HepG2 (cell line): ENCODE measurements at regions not wholly inside any gene's neighbourhood (a gene's known extent, or its start where the extent isn't known, plus 50 kb on each side); places are given as distances from the start of the nearest gene placed in this dataset.

Experiments
- ATAC-seq: fragments of 200-7000 bp; cut with Tn5 transposase; 3 replicates; pipeline ENCODE4 v1.9.1; 2020; ENCODE audit warnings: mild to moderate bottlenecking, moderate library complexity
- BruUV-seq: library from RNA; stranded (reverse); fragments of 400-500 nt; replicated peaks from 2 replicates; lab custom pipeline; 2021; lab: Mats Ljungman, UMichigan
- CTCF ChIA-PET: fragments of 300-600 bp; formaldehyde crosslinking; extraction: SDS; loops from one replicate; lab custom pipeline; 2021; ENCODE audit warnings: low total read pairs, inconsistent platforms, low intra/inter-chr PET ratio; lab: Yijun Ruan, JAX
- POLR2A ChIA-PET: fragments of 350-600 bp; sonication (Branson Sonifier 250); formaldehyde crosslinking; loops from one replicate; lab custom pipeline; 2020; ENCODE audit warnings: antibody characterized with exemption, inconsistent platforms; lab: Yijun Ruan, JAX
- DNase-seq: peaks from one replicate; pipeline ENCODE4 v3.0.0-alpha.2; 2015; ENCODE audit warnings: low spot score
- FAIRE-seq: peaks from 3 replicates; lab custom pipeline; 2011; peaks lifted over from hg19 to GRCh38; lab: Jason Lieb, UNC
- H2AFZ ChIP-seq: one replicate; pipeline ENCODE4 v1.6.1; 2011; ENCODE audit warnings: low read length, inconsistent platforms
- H3K27ac ChIP-seq: fragments of 300-600 bp; 3 replicates; pipeline ENCODE4 v1.8.0; 2011; ENCODE audit warnings: mixed run types, mild to moderate bottlenecking, mixed read lengths, low read length, inconsistent platforms; ENCODE audit not compliant: insufficient read depth; ENCODE audit errors: extremely low read length
- H3K27me3 ChIP-seq, 2 experiments: fragments of 200-600 bp in 1 of 2; 2 replicates in 1 of 2; 3 replicates in 1 of 2; pipeline versions ENCODE4 v1.6.0 to v1.8.0; 2011; ENCODE audit warnings: low read length in 2 of 2, mild to moderate bottlenecking in 2 of 2, moderate library complexity in 2 of 2, inconsistent platforms in 1 of 2; ENCODE audit not compliant: insufficient read depth in 2 of 2, control insufficient read depth in 1 of 2
- H3K36me3 ChIP-seq, 2 experiments: fragments of 200-600 bp in 1 of 2; replicated peaks in 1 of 2; 2 replicates in 1 of 2; 3 replicates in 1 of 2; pipeline versions ENCODE4 v1.5.1 to v1.8.0; 2011; ENCODE audit warnings: low read length in 2 of 2, inconsistent platforms in 1 of 2; ENCODE audit not compliant: insufficient read depth in 2 of 2, control insufficient read depth in 1 of 2
- H3K4me1 ChIP-seq: 2 replicates; pipeline ENCODE4 v1.5.1; 2012; ENCODE audit warnings: low read length, inconsistent platforms; ENCODE audit not compliant: insufficient read depth
- H3K4me2 ChIP-seq: 2 replicates; pipeline ENCODE4 v1.6.0; 2011; ENCODE audit warnings: low read depth, low read length, inconsistent platforms
- H3K4me3 ChIP-seq, 3 experiments: fragments of 200-600 bp in 1 of 3; sonication (generic), shearing (Covaris generic) in 1 of 3; replicated peaks in 1 of 3; 2 replicates each; pipeline ENCODE4 v1.5.1; 2011 to 2016; ENCODE audit warnings: low read length in 3 of 3, inconsistent platforms in 2 of 3, low read depth in 2 of 3, mild to moderate bottlenecking in 2 of 3, control low read depth in 1 of 3, mixed read lengths in 1 of 3; ENCODE audit not compliant: insufficient read depth in 1 of 3
- H3K79me2 ChIP-seq: one replicate; pipeline ENCODE4 v1.6.1; 2011; ENCODE audit warnings: low read length, inconsistent platforms; ENCODE audit not compliant: insufficient read depth
- H3K9ac ChIP-seq: 2 replicates; pipeline ENCODE4 v1.6.0; 2011; ENCODE audit warnings: mild to moderate bottlenecking, low read depth, low read length, inconsistent platforms; ENCODE audit not compliant: insufficient read depth
- H3K9me3 ChIP-seq: 2 replicates; pipeline ENCODE4 v1.5.1; 2012; ENCODE audit warnings: mild to moderate bottlenecking, low read length
- H4K20me1 ChIP-seq: 2 replicates; pipeline ENCODE4 v1.6.0; 2011; ENCODE audit warnings: inconsistent platforms, mild to moderate bottlenecking, low read length, moderate library complexity; ENCODE audit not compliant: insufficient read depth
- ASH2L ChIP-seq: fragments of 300-600, 200-600 bp; sonication (generic); IDR thresholded peaks from 2 replicates; pipeline ENCODE4 v1.7.0; 2017; ENCODE audit warnings: low read depth, mild to moderate bottlenecking, moderate library complexity, mixed read lengths, low read length; ENCODE audit not compliant: insufficient read length
- CCDC6 ChIP-seq: sonication (generic); formaldehyde crosslinking; IDR thresholded peaks from 2 replicates; pipeline ENCODE4 v1.8.1; 2022; ENCODE audit warnings: mild to moderate bottlenecking, missing genetic modification reagents, moderate library complexity
- CREB1 ChIP-seq, 2 experiments: fragments of 450-650 bp in 1 of 2; IDR thresholded peaks; 2 replicates each; pipeline ENCODE4 v1.6.1; 2016 to 2017; ENCODE audit warnings: control low read depth in 1 of 2, mild to moderate bottlenecking in 1 of 2, missing compliant biosample characterization in 1 of 2, missing genetic modification characterization in 1 of 2
- DMAP1 ChIP-seq: IDR thresholded peaks from 2 replicates; pipeline ENCODE4 v1.6.1; 2016
- EED ChIP-seq: sonication (generic); formaldehyde crosslinking; IDR thresholded peaks from 2 replicates; pipeline ENCODE4 v1.5.0; 2020; ENCODE audit warnings: mild to moderate bottlenecking, missing genetic modification reagents
- KAT7 ChIP-seq: IDR thresholded peaks from 2 replicates; pipeline ENCODE4 v1.6.1; 2018; ENCODE audit warnings: borderline replicate concordance, missing compliant biosample characterization
- MBNL3 ChIP-seq: fragments of 250-450 bp; sonication (Bioruptor Pico); conservative IDR thresholded peaks from 2 replicates; pipeline ENCODE4 v1.8.0; 2022; ENCODE audit warnings: mild to moderate bottlenecking, inconsistent platforms
- NFYB ChIP-seq: sonication (generic); formaldehyde crosslinking; IDR thresholded peaks from 2 replicates; pipeline ENCODE4 v1.4.0; 2020; ENCODE audit warnings: missing genetic modification reagents
- NR2F1 ChIP-seq, 2 experiments: fragments of 450-650 bp in 1 of 2; formaldehyde crosslinking in 1 of 2; IDR thresholded peaks; 2 replicates each; pipeline versions ENCODE4 v1.5.0 to v1.6.1; 2016 to 2020; ENCODE audit warnings: mild to moderate bottlenecking in 1 of 2, missing compliant biosample characterization in 1 of 2, missing genetic modification reagents in 1 of 2, moderate library complexity in 1 of 2
- SNAPC2 ChIP-seq: sonication (generic); formaldehyde crosslinking; IDR thresholded peaks from 2 replicates; pipeline ENCODE4 v1.8.1; 2022; ENCODE audit warnings: mild to moderate bottlenecking, missing genetic modification reagents
- SNAPC4 ChIP-seq: sonication (generic); formaldehyde crosslinking; IDR thresholded peaks from 2 replicates; pipeline ENCODE4 v1.4.0; 2020; ENCODE audit warnings: mild to moderate bottlenecking, missing genetic modification reagents
- SNAPC5 ChIP-seq: sonication (generic); formaldehyde crosslinking; IDR thresholded peaks from 2 replicates; pipeline ENCODE4 v1.8.1; 2023; ENCODE audit warnings: mild to moderate bottlenecking, missing genetic modification reagents, borderline replicate concordance
- SP1 ChIP-seq, 2 experiments: fragments of 450-650 bp in 1 of 2; sonication (generic) in 1 of 2; formaldehyde crosslinking in 1 of 2; IDR thresholded peaks; 2 replicates each; pipeline versions ENCODE4 v1.4.0 to v1.6.1; 2016 to 2020; ENCODE audit warnings: missing genetic modification reagents in 1 of 2
- TMF1 ChIP-seq: sonication (generic); formaldehyde crosslinking; IDR thresholded peaks from 2 replicates; pipeline ENCODE4 v1.8.1; 2022; ENCODE audit warnings: low read depth, missing genetic modification reagents
- ZKSCAN1 ChIP-seq: fragments of 150-350 bp; IDR thresholded peaks from 2 replicates; pipeline ENCODE4 v1.6.1; 2014; ENCODE audit warnings: low read length
- ZNF770 ChIP-seq: sonication (generic); formaldehyde crosslinking; IDR thresholded peaks from 2 replicates; pipeline ENCODE4 v1.5.0; 2020; ENCODE audit warnings: mild to moderate bottlenecking, missing genetic modification reagents
- WGBS: methylation state at CpG from one replicate; pipeline ENCODE4 v1.1.6; 2017; ENCODE audit warnings: low lambda C conversion rate; 5-methylcytosine and 5-hydroxymethylcytosine counted together
- in situ Hi-C: cut with HindIII; loops from 2 replicates; pipeline ENCODE4 v1.10.0; 2017; ENCODE audit warnings: low pct_unique_long_range_greater_than_20kb; ENCODE audit not compliant: extremely low pct_ligation_motif_present
- intact Hi-C: fragments of 100-400 bp; cut with micrococcal nuclease; formaldehyde crosslinking; loops from one replicate; pipeline ENCODE4 v1.10.0; 2022; ENCODE audit not compliant: unreplicated experiment

GRCh38 chr1:37325509-37326437 is 148.6 kb upstream of the ZC3H12A start:
- Histone ChIP-seq H3K4me2 (no peak overlapping the region), H4K20me1 (no peaks in the 10 kb centered on the region), H3K36me3 (no peaks in the 10 kb centered on the region), H3K79me2 (no peaks in the 10 kb centered on the region), H3K9ac (no peak overlapping the region), H3K27ac (no peak overlapping the region), H3K27me3 (peaks cover 1 to 3% of the 10 kb centered on the region in 2 experiments; a peak in 1 of 5 replicates), H3K9me3 (no peaks in the 10 kb centered on the region), H3K4me3 (no peak overlapping the region), H3K4me1 (no peaks in the 10 kb centered on the region), H2AFZ (no peak overlapping the region)
- in situ Hi-C loops: no loop called here
- no TSS peak for BruUV-seq
- intact Hi-C loops: no loop called here
- DNase-seq (no peak), ATAC-seq (no peak), FAIRE-seq (no peak)
- 12% methylated on average over 10 of the region's 11 CpGs for WGBS
- ChIA-PET CTCF (interaction anchor here (2.7 kb wide), 1 partner anchor 622 kb away, joined by 14 read pairs; no protein-coding TSS in a partner anchor), POLR2A (no interaction called here)
- TF ChIP-seq ASH2L (no peak), ZKSCAN1 (no peak), SP1 (IDR thresholded peaks at IDR 0.05) (no peak), SP1 (CRISPR knock-in tag; IDR thresholded peaks at IDR 0.05) (no peak), TMF1 (no peak), EED (CRISPR knock-in tag) (no peak), KAT7 (CRISPR knock-in tag) (no peak), SNAPC5 (CRISPR knock-in tag) (0 out of 2 replicates have a peak, but pooled peaks have one; percentile 46), CCDC6 (no peak), SNAPC2 (CRISPR knock-in tag) (peak; percentile 38; the same call in 1 of the 2 replicates), NFYB (no peak), NR2F1 (CRISPR knock-in tag; IDR thresholded peaks at IDR 0.05) (no peak), DMAP1 (no peak), MBNL3 (CRISPR knock-in tag) (no peak), CREB1 (IDR thresholded peaks at IDR 0.05) (0 out of 2 replicates have a peak, but pooled peaks have one; percentile 4), CREB1 (CRISPR knock-in tag; IDR thresholded peaks at IDR 0.05) (no peak), ZNF770 (CRISPR knock-in tag) (no peak), SNAPC4 (CRISPR knock-in tag) (peak; percentile 97)
